ENCODE measurements at regions not wholly inside any gene's neighbourhood (a gene's known extent, or its start where the extent isn't known, plus 50 kb on each side); places are given as distances from the start of the nearest gene placed in this dataset.
"Not testable (repeated sequence)": the region's sequence is repeated elsewhere in the genome, so short reads cannot be mapped to it uniquely, and the experiment has no call there.

DNA sequence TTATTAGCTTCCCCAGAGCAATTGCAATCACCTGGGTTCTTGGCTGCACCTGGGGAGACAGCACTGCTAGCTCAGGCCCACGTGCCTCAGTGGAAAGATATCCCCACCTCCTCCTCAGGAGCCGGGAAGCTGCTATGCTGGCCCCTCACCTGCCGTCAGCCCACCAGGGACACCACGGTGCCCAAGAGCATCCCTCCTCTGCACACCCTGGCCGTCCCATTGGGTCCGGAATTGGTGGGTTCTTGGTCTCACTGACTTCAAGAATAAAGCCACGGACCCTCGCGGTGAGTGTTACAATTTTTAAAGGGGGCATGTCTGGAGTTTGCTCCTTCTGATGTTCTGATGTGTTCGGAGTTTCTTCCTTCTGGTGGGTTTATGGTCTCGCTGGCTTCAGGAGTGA lies 72.3 kb upstream of the MEF2A start:
- H3K9me3 ChIP-seq, result no peaks in the 10 kb centered on the region
- H3K27ac ChIP-seq, result no peak overlapping the region
- H3K4me1 ChIP-seq, result peaks cover 0 to 5% (median 0%) of the 10 kb centered on the region in 4 donors
- H3K27me3 ChIP-seq, result no peaks in the 10 kb centered on the region
- no peak for TF ChIP-seq POLR2A (IDR thresholded peaks at IDR 0.05)
- TF ChIP-seq, protein P1, sequence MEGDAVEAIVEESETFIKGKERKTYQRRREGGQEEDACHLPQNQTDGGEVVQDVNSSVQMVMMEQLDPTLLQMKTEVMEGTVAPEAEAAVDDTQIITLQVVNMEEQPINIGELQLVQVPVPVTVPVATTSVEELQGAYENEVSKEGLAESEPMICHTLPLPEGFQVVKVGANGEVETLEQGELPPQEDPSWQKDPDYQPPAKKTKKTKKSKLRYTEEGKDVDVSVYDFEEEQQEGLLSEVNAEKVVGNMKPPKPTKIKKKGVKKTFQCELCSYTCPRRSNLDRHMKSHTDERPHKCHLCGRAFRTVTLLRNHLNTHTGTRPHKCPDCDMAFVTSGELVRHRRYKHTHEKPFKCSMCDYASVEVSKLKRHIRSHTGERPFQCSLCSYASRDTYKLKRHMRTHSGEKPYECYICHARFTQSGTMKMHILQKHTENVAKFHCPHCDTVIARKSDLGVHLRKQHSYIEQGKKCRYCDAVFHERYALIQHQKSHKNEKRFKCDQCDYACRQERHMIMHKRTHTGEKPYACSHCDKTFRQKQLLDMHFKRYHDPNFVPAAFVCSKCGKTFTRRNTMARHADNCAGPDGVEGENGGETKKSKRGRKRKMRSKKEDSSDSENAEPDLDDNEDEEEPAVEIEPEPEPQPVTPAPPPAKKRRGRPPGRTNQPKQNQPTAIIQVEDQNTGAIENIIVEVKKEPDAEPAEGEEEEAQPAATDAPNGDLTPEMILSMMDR (IDR thresholded peaks at IDR 0.05), result no peak
- no peak for DNase-seq
- no peaks in the 10 kb centered on the region for H3K36me3 ChIP-seq
- no peak overlapping the region for H3K4me3 ChIP-seq

GRCh38 chr15:99494536-99495233 lies 71.1 kb upstream of the MEF2A start:
- H3K4me3 ChIP-seq, DNase-seq, H3K9me3 ChIP-seq, H3K27ac ChIP-seq, H3K27me3 ChIP-seq, H3K36me3 ChIP-seq, H3K4me1 ChIP-seq: not testable (repeated sequence)

GRCh38 chr15:99495430-99496301 lies 70.1 kb upstream of the MEF2A start:
- H3K4me1 ChIP-seq, result peaks cover 0 to 5% (median 0%) of the 10 kb centered on the region in 4 donors
- DNase-seq, result no peak

GRCh38 chr15:99496302-99496629 lies 69.5 kb upstream of the MEF2A start:
- H3K9me3 ChIP-seq, result no peaks in the 10 kb centered on the region
- no peak for TF ChIP-seq POLR2A (IDR thresholded peaks at IDR 0.05)
- TF ChIP-seq, protein P1 (IDR thresholded peaks at IDR 0.05), result no peak
- no peak for DNase-seq
- H3K27me3 ChIP-seq, result no peaks in the 10 kb centered on the region
- peaks cover 0 to 5% (median 0%) of the 10 kb centered on the region in 4 donors for H3K4me1 ChIP-seq
- H3K27ac ChIP-seq, result peak overlapping the region in 1 of 4 donors; percentile 0
- no peak overlapping the region for H3K4me3 ChIP-seq
- no peaks in the 10 kb centered on the region for H3K36me3 ChIP-seq

More at GRCh38 chr15:99495430-99496301, 70.1 kb upstream of the MEF2A start:
- peak overlapping the region in 1 of 4 donors; percentile 0 for H3K27ac ChIP-seq
- H3K36me3 ChIP-seq, result no peaks in the 10 kb centered on the region
- H3K27me3 ChIP-seq, result no peaks in the 10 kb centered on the region
- TF ChIP-seq POLR2A (IDR thresholded peaks at IDR 0.05), result no peak
- TF ChIP-seq, protein P1 (IDR thresholded peaks at IDR 0.05), result no peak
- H3K9me3 ChIP-seq, result no peaks in the 10 kb centered on the region
- no peak overlapping the region for H3K4me3 ChIP-seq

GRCh38 chr15:99502182-99502581 lies 63.6 kb upstream of the MEF2A start:
- peak overlapping the region in 1 of 4 donors; percentile 63 for H3K27ac ChIP-seq
- peaks cover 0 to 11% (median 5%) of the 10 kb centered on the region in 4 donors for H3K4me1 ChIP-seq
- H3K4me3 ChIP-seq, result no peak overlapping the region
- H3K36me3 ChIP-seq, result no peaks in the 10 kb centered on the region
- no peaks in the 10 kb centered on the region for H3K27me3 ChIP-seq
- DNase-seq, result peak in 1 of 3 donors; percentile 56
- H3K9me3 ChIP-seq, result no peaks in the 10 kb centered on the region
- TF ChIP-seq POLR2A (IDR thresholded peaks at IDR 0.05), result no peak
- TF ChIP-seq, protein P1 (IDR thresholded peaks at IDR 0.05), result no peak

DNA sequence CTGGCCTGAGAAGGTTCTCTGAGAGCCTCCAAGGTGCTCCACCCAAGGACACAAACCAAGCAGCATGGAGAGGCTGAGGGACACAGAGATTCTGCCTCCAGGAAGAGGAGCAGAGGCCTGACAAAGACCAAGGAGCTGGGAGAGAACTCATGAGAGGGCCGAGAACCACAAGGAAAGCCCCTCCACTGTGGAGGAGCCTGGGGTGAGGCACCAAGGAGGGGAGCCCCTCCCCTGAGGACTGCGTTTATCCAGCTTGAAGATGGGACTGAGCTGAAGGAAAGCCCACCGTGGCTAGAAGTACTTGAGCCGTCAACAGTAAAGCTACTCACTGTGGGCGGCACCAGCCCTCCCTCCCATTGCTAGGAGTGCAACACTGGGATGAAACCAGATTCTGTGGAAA lies 63.1 kb upstream of the MEF2A start:
- Histone ChIP-seq H3K27ac (peak overlapping the region in 1 of 4 donors; percentile 63), H3K36me3 (no peaks in the 10 kb centered on the region), H3K4me1 (peaks cover 0 to 14% (median 5%) of the 10 kb centered on the region in 4 donors), H3K27me3 (no peaks in the 10 kb centered on the region), H3K4me3 (no peak overlapping the region), H3K9me3 (no peaks in the 10 kb centered on the region)
- TF ChIP-seq, protein P1 (IDR thresholded peaks at IDR 0.05), result no peak
- no peak for TF ChIP-seq POLR2A (IDR thresholded peaks at IDR 0.05)
- no peak for DNase-seq
